ENCODE measurements at regions not wholly inside any gene's neighbourhood (a gene's known extent, or its start where the extent isn't known, plus 50 kb on each side); places are given as distances from the start of the nearest gene placed in this dataset.
A peak's percentile ranks its signal among the peaks of the same experiment; 100 is the strongest.

DNA sequence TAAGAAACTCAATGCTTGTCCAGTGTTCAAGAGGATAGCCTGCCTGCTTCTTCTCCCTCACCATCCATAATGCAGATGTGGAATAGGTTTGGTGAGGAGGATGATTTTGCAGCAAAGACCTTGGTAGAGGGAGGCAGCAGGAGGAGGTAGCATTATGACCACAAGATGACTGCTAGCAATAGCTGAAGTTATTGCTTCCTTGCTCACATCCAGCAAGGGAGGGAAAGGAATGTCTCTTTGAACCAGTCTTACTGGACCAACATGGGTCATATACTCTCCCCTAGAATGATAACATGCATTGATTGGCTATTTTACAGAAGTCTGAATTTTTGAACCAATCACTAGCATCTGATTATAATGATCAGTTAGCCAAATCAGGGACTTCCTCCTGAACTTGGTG is 607.6 kb downstream of the EBF1 start:
- H3K36me3 ChIP-seq (ENCODE audit: control insufficient read depth, insufficient read depth, low read length) = no peaks in the 10 kb centered on the region
- no peaks in the 10 kb centered on the region for H3K27me3 ChIP-seq (ENCODE audit: control insufficient read depth, insufficient read depth, low read length)
- no peak for DNase-seq (ENCODE audit: low read depth)
- TF ChIP-seq, protein P1, sequence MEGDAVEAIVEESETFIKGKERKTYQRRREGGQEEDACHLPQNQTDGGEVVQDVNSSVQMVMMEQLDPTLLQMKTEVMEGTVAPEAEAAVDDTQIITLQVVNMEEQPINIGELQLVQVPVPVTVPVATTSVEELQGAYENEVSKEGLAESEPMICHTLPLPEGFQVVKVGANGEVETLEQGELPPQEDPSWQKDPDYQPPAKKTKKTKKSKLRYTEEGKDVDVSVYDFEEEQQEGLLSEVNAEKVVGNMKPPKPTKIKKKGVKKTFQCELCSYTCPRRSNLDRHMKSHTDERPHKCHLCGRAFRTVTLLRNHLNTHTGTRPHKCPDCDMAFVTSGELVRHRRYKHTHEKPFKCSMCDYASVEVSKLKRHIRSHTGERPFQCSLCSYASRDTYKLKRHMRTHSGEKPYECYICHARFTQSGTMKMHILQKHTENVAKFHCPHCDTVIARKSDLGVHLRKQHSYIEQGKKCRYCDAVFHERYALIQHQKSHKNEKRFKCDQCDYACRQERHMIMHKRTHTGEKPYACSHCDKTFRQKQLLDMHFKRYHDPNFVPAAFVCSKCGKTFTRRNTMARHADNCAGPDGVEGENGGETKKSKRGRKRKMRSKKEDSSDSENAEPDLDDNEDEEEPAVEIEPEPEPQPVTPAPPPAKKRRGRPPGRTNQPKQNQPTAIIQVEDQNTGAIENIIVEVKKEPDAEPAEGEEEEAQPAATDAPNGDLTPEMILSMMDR (IDR thresholded peaks at IDR 0.05; ENCODE audit: insufficient read depth, low read length, poor library complexity, severe bottlenecking) = no peak
- no peak overlapping the region for H3K4me3 ChIP-seq (ENCODE audit: low read depth, low read length)

DNA sequence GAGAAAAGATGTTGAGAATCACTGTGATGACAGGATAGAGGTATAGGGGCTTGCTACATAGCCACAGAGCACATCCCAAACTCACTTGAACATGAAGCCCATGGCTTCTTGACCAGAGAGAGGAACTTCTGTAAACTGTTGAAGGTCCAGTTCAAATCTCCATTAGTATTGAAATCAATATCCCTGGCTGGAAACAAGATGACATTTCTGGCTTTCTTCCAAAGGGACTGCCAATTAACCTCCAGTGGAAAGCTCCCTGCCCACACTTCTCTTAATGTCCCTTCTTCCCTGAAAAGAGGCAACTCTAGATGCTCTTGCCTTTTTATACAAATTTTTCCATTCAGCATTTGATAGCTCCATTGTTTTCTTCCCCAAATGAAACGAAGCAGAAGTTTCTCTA is 612.1 kb downstream of the EBF1 start:
- TF ChIP-seq, protein P1 (IDR thresholded peaks at IDR 0.05; ENCODE audit: insufficient read depth, low read length, poor library complexity, severe bottlenecking) = no peak
- no peaks in the 10 kb centered on the region for H3K27me3 ChIP-seq (ENCODE audit: control insufficient read depth, insufficient read depth, low read length)
- no peak for DNase-seq (ENCODE audit: low read depth)
- no peak overlapping the region for H3K4me3 ChIP-seq (ENCODE audit: low read depth, low read length)
- H3K36me3 ChIP-seq (ENCODE audit: control insufficient read depth, insufficient read depth, low read length) = no peaks in the 10 kb centered on the region

DNA sequence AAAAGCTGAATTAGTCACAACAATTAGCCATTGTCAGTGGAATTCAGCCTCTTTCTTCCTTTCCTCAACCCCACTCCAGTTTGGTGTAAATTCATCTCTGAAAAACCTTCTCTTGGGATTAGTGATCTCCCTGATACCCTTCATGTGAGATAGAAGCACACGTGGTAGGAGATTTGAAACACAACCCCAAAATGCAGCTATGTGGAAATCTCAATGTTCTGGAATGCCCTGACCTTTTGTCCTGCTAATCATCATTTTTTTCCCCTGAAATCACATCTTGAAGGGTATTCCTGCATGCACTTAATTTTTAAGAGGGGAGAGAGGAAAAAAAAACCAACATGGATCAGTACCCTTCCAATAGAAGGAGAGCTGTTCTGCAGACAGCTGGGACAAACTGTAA is 612.6 kb downstream of the EBF1 start:
- Histone ChIP-seq H3K36me3 (ENCODE audit: control insufficient read depth, insufficient read depth, low read length) (no peaks in the 10 kb centered on the region), H3K27me3 (ENCODE audit: control insufficient read depth, insufficient read depth, low read length) (no peaks in the 10 kb centered on the region), H3K4me3 (ENCODE audit: low read depth, low read length) (no peak overlapping the region)
- no peak for DNase-seq (ENCODE audit: low read depth)
- TF ChIP-seq, protein P1 (IDR thresholded peaks at IDR 0.05; ENCODE audit: insufficient read depth, low read length, poor library complexity, severe bottlenecking) = no peak

DNA sequence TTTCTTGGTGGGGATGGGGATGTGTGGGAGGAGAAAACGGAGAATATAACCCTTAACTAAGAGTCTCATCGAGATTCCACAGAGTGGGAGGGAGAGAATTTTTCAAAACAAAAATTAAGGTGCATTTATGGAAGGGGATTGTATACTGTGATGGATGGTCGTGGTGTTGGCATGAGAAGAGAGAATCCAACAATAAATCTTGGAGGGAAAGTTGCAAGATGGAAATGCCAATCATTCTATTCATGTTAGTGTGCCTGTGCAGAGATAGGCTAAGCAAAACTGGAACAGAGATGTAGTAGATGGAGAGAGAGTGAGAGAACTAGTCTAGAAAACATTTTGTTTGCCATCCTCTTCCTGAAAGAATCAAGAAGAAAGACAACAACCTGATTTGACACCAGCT is 613.1 kb downstream of the EBF1 start:
- DNase-seq (ENCODE audit: low read depth) = no peak
- TF ChIP-seq, protein P1 (IDR thresholded peaks at IDR 0.05; ENCODE audit: insufficient read depth, low read length, poor library complexity, severe bottlenecking) = no peak
- Histone ChIP-seq H3K36me3 (ENCODE audit: control insufficient read depth, insufficient read depth, low read length) (no peaks in the 10 kb centered on the region), H3K27me3 (ENCODE audit: control insufficient read depth, insufficient read depth, low read length) (no peaks in the 10 kb centered on the region), H3K4me3 (ENCODE audit: low read depth, low read length) (no peak overlapping the region)

DNA sequence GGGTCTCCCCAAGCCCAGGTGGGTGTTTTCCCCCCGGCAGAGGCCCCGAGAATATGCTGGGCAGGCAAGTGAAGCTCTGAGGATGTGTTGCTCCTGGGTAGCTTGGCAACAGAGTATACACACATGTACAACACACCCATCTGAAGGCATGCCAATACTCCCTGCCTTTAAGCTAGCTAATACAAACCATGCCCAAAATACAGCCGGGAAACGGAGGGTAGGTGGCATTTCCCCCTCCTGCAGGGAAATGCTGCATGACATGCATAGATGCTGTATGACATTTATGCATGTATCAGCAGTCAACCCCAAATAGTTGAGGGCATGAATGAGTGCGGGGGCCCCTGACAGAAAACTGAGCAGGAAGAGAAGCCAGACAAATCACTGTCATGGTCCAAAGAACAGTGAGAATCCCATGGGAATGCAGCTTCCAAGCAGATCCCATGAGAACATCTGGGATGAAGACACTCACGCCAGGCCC is 614.1 kb downstream of the EBF1 start:
- DNase-seq (ENCODE audit: low read depth) = peak; percentile 55

DNA sequence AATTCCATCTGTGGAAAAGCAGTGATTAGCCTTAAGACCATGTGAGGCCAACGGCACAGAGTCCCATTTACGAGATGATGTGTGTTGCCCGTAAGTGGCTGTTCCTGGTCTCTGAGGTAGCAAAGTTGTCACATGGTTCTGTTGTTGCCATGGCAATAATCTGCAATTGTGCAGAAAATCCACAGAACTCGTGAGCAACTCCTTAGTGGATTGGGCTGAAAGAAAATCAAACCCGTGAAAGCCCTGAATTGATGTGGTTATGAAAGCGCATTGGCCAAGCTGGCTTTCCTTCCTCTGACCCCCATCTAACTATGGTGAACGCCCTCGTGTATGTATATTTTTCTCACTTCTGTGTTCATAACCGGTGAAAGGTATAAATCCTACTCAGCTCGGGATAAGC is 614.7 kb downstream of the EBF1 start:
- no peak overlapping the region for H3K4me3 ChIP-seq (ENCODE audit: low read depth, low read length)
- H3K27me3 ChIP-seq (ENCODE audit: control insufficient read depth, insufficient read depth, low read length) = no peaks in the 10 kb centered on the region
- DNase-seq (ENCODE audit: low read depth) = no peak
- no peaks in the 10 kb centered on the region for H3K36me3 ChIP-seq (ENCODE audit: control insufficient read depth, insufficient read depth, low read length)
- TF ChIP-seq, protein P1 (IDR thresholded peaks at IDR 0.05; ENCODE audit: insufficient read depth, low read length, poor library complexity, severe bottlenecking) = no peak

More for the DNA sequence above, 614.1 kb downstream of the EBF1 start:
- Histone ChIP-seq H3K4me3 (ENCODE audit: low read depth, low read length) (no peak overlapping the region), H3K27me3 (ENCODE audit: control insufficient read depth, insufficient read depth, low read length) (no peaks in the 10 kb centered on the region), H3K36me3 (ENCODE audit: control insufficient read depth, insufficient read depth, low read length) (no peaks in the 10 kb centered on the region)
- TF ChIP-seq, protein P1 (IDR thresholded peaks at IDR 0.05; ENCODE audit: insufficient read depth, low read length, poor library complexity, severe bottlenecking) = no peak
